ENCODE measurements at regions not wholly inside any gene's neighbourhood (a gene's known extent, or its start where the extent isn't known, plus 50 kb on each side); places are given as distances from the start of the nearest gene placed in this dataset. TPM values are rescaled to one million over a fixed set of nuclear protein-coding genes. Genes with fewer than 3 reads are reported as not detected.

Small RNA genes lying in the stretch of these regions (small RNA-seq; reads per million reads assigned to genes)
- not detected for gene AC007387.1 (ENCODE audit: insufficient read depth)

All from H1 (cell line).